Endometrium (tissue), 2 donors: ENCODE measurements at regions not wholly inside any gene's neighbourhood (a gene's known extent, or its start where the extent isn't known, plus 50 kb on each side); places are given as distances from the start of the nearest gene placed in this dataset.

Source experiments
- FAIRE-seq: peaks from 2 replicates; lab custom pipeline; 2012; peaks lifted over from hg19 to GRCh38; lab: Jason Lieb, UNC
- donor health status: control.
- donor health status: control.

DNA sequence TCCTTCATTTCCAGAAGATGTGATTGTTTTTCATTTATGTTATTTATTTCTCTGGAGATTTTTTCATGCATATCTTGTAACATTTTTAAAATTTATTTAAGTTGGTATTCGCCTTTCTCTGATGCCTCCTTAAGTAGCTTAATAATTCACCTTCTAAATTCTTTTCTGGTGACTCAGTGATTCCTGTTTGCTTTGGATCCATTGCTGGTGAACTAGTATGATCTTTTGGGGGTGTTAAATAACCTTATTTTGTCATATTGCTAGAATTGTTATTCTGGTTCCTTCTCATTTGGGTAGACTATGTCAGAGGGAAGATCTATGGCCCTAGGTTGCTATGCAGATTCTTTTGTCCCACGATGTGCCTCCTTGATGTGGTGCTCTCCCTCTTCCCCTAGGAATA is 1347.2 kb upstream of the B3GALT2 start:
- FAIRE-seq: no peak

- no peak for FAIRE-seq
Measured at GRCh38 chr1:194517567-194517966, 1331.2 kb upstream of the B3GALT2 start.

GRCh38 chr1:194515916-194516315 is 1329.5 kb upstream of the B3GALT2 start:
- FAIRE-seq: no peak

DNA sequence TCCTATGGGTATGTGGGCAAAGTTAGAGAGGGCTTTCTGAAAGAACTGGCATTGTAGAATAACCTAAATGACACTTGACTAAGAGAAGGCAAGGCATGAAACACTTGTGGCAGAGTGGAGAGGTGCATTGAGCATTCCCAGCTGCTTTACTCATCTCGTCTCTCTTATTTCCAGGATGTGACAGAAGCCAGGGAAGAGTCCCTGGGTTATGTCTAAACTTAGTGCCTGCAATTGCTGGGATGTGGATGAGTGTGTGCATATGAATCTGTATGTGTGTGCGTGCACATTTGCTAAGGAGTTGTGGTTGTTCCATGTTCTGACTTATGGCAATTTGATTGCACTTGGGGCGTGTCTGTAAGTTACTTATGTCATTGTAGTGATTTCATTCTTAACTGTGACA is 1326.5 kb upstream of the B3GALT2 start:
- FAIRE-seq: no peak

- FAIRE-seq: no peak
Measured at GRCh38 chr1:194512345-194512744, 1325.9 kb upstream of the B3GALT2 start.

GRCh38 chr1:194503209-194503608 is 1316.8 kb upstream of the B3GALT2 start:
- FAIRE-seq: no peak

DNA sequence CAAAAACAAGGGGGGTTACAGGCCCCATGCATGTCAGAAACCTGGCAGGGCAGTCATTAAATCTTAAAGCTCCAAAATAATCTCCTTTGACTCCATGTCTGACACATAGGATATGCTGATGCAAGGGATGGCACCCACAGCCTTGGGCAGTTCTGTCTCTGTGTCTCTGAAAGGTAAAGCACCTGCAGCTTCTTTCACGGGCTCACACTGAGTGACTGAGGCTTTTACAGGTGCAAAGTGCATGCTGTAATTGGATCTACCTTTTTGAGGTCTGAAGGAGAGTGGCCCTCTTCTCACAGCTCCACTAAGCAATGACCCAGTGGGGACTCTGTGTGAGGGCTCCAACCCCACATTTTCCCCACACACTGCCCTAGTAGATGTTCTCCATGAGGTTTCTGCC is 1309.0 kb upstream of the B3GALT2 start:
- no peak for FAIRE-seq

GRCh38 chr1:194487172-194487571 is 1300.8 kb upstream of the B3GALT2 start:
- FAIRE-seq: no peak

- no peak for FAIRE-seq
Measured at GRCh38 chr1:194485432-194485831, 1299.0 kb upstream of the B3GALT2 start.

GRCh38 chr1:194478731-194479130 is 1292.3 kb upstream of the B3GALT2 start:
- FAIRE-seq: no peak

DNA sequence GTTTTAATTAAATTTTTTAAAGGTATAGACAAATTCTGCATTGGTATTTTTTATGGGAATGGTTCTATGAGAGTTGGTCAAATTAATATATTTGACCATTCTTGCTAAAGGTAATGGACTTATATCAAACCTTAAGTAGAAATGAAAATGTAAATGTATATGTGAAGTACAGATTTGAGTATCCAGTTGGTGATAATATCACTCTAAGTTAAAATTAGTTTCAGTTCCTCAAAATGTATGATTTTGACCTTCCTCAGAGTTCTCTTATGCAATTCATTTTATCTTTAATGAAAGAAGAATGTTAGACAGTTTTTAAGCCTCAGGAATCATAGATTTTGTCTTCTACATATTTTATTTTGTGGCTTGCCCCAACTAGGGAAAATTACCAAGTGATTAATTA is 1291.5 kb upstream of the B3GALT2 start:
- FAIRE-seq: no peak

- peak; percentile 89 for FAIRE-seq
Measured at GRCh38 chr1:194476872-194477271, 1290.5 kb upstream of the B3GALT2 start.

- FAIRE-seq: no peak
Measured at GRCh38 chr1:194476351-194476750, 1289.9 kb upstream of the B3GALT2 start.

- FAIRE-seq: no peak
Measured at GRCh38 chr1:194474701-194475100, 1288.3 kb upstream of the B3GALT2 start.

DNA sequence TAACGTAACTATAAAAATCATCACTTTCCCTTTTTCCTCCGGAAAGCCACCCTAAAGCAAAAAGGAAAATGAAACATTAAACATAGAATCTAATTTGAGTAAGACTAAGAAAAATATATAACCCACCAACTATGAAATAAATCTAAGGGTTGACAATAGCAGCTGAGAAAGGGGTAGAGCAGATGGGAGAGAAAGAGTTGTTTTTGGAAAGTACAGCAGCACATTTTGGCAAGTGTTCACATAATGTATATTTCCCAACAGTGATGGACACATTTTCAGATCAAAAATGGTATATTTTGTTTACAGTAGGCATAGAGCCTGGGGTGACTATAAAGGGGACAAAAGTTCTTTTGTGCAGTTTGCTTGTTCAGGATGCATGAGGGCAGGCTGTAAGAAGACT is 1287.4 kb upstream of the B3GALT2 start:
- no peak for FAIRE-seq

DNA sequence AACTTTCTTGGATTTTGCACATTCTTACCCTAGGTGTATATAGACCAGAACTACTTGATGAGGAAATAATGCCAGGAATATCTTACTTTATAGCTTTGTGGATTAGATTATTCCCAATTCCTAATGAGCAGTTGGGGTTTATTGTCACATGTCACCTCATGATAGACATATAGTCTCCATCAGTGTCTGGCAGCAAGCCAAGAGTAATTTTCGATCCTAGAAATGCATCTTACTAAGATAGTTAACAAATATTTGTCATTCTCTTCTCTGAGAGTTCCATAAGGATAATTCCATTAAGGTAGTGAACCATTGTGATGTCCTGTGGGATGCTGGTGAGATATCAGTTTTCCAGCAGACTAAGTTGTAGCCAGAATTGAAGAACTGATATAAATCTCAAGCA is 1282.9 kb upstream of the B3GALT2 start:
- no peak for FAIRE-seq

DNA sequence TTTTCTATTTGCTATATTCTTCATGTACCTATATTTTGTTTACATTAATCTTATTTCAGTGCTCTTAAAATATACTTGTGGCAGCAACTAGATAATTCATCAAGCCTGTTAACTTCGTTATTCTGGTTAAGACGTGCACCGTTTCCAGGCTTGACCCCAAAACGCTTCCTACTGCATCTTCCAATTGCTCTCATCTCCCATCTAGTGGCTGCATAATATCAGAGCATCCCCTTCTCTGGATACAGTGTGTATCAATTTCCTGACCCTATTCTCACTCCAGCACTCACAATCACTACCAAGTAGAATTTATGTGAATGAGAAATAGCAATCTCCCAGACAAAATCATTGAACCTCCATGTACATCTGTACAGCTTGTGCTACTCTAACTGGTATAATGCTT is 1280.3 kb upstream of the B3GALT2 start:
- FAIRE-seq: no peak

DNA sequence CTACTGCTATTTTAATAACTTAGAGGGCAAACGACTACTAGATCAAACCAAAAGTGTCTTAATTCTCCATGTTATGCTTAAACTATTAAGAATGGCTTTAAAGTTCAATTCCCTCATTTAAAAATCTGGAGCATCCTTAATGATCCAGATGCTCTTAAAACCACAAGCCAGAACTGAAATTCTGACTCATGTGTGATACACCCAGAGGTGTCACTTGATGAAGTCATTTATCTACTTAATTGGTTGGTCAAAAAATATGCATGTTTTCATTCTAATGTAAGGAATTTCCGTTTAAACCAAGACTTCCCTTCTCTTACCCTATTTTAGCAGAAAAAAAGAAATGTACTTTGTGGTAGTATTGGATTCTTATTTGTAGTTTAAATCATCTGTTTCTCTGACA is 1261.2 kb upstream of the B3GALT2 start:
- FAIRE-seq: no peak

DNA sequence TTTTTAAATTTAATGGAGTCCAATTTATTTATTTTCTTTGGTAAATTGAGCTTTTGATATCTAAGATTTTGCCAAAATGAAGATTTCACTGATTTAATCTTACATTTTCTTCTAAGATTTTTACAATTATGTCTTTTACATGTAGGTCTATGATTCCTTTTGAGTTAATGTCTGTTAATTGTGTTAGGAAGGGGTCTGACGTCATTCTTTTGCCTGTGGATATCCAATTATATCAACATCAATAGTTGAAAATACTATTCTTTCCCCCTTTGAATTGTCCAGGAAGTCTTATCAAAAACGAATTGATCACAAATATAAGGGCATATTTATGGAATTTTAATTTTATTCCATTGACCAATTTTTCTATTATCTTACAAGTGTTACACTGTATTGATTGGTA is 1258.8 kb upstream of the B3GALT2 start:
- no peak for FAIRE-seq

GRCh38 chr1:194442901-194443575 is 1256.6 kb upstream of the B3GALT2 start:
- FAIRE-seq: no peak

GRCh38 chr1:194437135-194437534 is 1250.7 kb upstream of the B3GALT2 start:
- FAIRE-seq: no peak

- no peak for FAIRE-seq
Measured at GRCh38 chr1:194431121-194431520, 1244.7 kb upstream of the B3GALT2 start.

DNA sequence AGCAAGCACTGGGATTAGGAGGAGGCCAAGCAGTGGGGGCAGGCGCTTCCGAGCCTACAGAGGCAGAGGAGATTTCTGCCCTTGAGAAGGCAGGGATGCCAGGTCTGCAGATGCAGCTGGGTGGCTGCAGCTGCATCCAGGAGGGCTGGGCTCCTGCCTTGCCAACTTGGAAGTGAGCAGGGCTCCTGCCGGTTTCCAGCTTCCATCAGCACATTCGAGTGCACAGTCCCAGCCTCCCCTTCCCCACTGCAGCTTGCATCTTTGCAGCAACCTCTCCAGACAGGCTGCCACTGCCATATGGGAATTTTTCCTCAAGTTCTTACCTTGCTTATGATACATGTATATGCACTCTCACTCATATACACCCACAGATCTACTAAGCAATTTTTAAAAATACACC is 1234.3 kb upstream of the B3GALT2 start:
- no peak for FAIRE-seq

DNA sequence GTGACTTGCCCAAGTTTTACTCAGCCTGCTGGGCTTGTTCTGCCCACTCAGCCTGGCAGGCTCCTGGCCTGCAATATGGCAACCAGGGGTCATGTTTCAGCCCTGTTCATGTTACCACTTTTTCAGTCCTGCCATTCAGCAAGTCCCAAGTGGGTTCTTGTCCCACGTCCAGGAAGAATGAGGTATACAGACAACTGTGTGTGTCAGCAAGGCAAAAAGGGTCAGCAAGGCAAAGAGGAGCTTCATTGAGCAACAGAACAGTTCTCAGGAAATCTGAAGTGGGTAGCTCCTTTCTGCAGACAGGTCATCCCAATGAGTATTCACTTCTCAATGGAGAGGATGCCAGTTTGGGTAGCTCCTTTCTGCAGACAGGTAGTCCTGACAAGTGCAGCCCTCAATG is 1233.3 kb upstream of the B3GALT2 start:
- FAIRE-seq: no peak

DNA sequence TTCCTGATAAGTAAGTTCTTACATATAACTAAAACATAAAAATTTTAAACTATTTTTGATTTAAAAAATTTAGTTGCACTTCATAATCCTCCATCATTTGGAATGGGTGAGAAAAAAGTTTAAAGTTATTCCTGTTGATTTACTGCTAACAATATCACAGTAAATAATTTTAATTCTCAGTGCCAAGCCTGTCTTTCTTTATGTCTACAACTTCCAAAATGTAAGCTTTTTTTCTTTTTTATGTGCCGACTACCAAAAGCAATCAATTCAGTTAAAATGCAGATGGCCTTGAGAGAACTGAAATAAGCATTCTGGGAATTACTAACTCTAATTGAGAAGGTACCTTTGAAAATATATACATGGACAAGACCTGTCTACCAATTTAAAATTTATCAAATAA is 1224.3 kb upstream of the B3GALT2 start:
- no peak for FAIRE-seq
